OCI-LY3 (cell line): ENCODE measurements at regions not wholly inside any gene's neighbourhood (a gene's known extent, or its start where the extent isn't known, plus 50 kb on each side); places are given as distances from the start of the nearest gene placed in this dataset.

Source experiments
- H2AFZ ChIP-seq: fragments of 200-600, 300-600 bp; shearing (Covaris generic); 2 replicates; pipeline ENCODE4 v1.6.0; 2014; ENCODE audit warnings: antibody characterized with exemption, low read depth, low read length
- H3K27ac ChIP-seq: fragments of 200-600, 300-600 bp; sonication (generic); 2 replicates; pipeline ENCODE4 v1.5.1; 2014; ENCODE audit warnings: mild to moderate bottlenecking, low read length, moderate library complexity, mixed read lengths
- H3K27me3 ChIP-seq: fragments of 200-600, 300-600 bp; sonication (generic); 2 replicates; pipeline ENCODE4 v1.6.1; 2014; ENCODE audit warnings: low read depth, low read length, mixed read lengths
- H3K36me3 ChIP-seq: fragments of 200-600, 300-600 bp; sonication (generic); replicated peaks from 2 replicates; pipeline ENCODE3; 2014; ENCODE audit warnings: low read depth, low read length, mixed read lengths
- H3K4me1 ChIP-seq: fragments of 300-600, 200-600 bp; sonication (generic); 2 replicates; pipeline ENCODE4 v1.6.1; 2014; ENCODE audit warnings: low read length, mixed read lengths
- H3K4me2 ChIP-seq: fragments of 200-600, 300-600 bp; sonication (generic); 2 replicates; pipeline ENCODE4 v1.6.1; 2014; ENCODE audit warnings: low read length, mixed read lengths
- H3K4me3 ChIP-seq: fragments of 300-600, 200-600 bp; sonication (generic); 2 replicates; pipeline ENCODE4 v1.5.1; 2014; ENCODE audit warnings: antibody characterized with exemption, mild to moderate bottlenecking, low read length, moderate library complexity
- H3K79me2 ChIP-seq: fragments of 300-600, 200-600 bp; shearing (Covaris generic); 2 replicates; pipeline ENCODE4 v1.6.1; 2014; ENCODE audit warnings: mild to moderate bottlenecking, low read length, mixed read lengths
- H3K9ac ChIP-seq: fragments of 300-600, 200-600 bp; shearing (Covaris generic); 2 replicates; pipeline ENCODE4 v1.6.0; 2014; ENCODE audit warnings: mild to moderate bottlenecking, low read length, moderate library complexity
- H3K9me3 ChIP-seq: fragments of 200-600, 300-600 bp; shearing (Covaris generic); 2 replicates; pipeline ENCODE4 v1.6.1; 2014; ENCODE audit warnings: low read length, mixed read lengths; ENCODE audit not compliant: insufficient read depth
- H4K20me1 ChIP-seq: fragments of 200-600, 300-600 bp; sonication (generic); 2 replicates; pipeline ENCODE4 v1.6.1; 2016; ENCODE audit warnings: low read length, mixed read lengths; ENCODE audit not compliant: insufficient read depth
- EZH2phosphoT487 ChIP-seq: fragments of 200-600 bp; shearing (Covaris generic); IDR thresholded peaks from 2 replicates; pipeline ENCODE4 v1.6.1; 2018; ENCODE audit warnings: antibody characterized with exemption, mixed run types, low read depth
- TF ChIP-seq, protein P1 (sequence below): fragments of 200-600, 300-600 bp; sonication (generic); IDR thresholded peaks from 2 replicates; pipeline ENCODE4 v1.5.1; 2014; ENCODE audit warnings: antibody characterized with exemption, low read length, low read depth

DNA sequence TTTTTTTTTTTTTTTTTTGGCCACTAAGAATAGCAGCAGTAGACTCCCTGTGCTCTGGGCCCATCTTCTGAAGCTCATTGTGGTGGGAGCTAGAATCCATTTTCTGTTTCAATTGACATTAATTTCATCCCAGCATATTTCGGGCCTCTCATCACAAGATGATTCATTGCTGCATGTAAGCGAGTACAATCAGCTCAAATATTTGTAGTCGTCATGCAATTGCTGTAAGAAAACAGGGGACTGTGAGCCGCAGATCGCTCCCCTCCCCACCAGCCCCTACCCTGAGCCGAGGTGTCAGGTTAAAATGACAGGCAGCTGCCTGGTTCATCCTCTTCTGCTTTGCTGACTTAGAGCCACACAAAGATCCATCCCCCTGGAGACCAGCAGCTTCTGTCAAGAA is 358.8 kb upstream of the CDH5 start:
- Histone ChIP-seq H3K27ac (no peak overlapping the region), H3K27me3 (no peaks in the 10 kb centered on the region), H2AFZ (no peak overlapping the region), H3K4me2 (no peak overlapping the region), H3K79me2 (no peaks in the 10 kb centered on the region), H3K9ac (no peak overlapping the region), H3K36me3 (no peaks in the 10 kb centered on the region), H3K4me3 (no peak overlapping the region), H3K9me3 (no peaks in the 10 kb centered on the region), H4K20me1 (no peaks in the 10 kb centered on the region), H3K4me1 (no peaks in the 10 kb centered on the region)
- TF ChIP-seq, protein P1, sequence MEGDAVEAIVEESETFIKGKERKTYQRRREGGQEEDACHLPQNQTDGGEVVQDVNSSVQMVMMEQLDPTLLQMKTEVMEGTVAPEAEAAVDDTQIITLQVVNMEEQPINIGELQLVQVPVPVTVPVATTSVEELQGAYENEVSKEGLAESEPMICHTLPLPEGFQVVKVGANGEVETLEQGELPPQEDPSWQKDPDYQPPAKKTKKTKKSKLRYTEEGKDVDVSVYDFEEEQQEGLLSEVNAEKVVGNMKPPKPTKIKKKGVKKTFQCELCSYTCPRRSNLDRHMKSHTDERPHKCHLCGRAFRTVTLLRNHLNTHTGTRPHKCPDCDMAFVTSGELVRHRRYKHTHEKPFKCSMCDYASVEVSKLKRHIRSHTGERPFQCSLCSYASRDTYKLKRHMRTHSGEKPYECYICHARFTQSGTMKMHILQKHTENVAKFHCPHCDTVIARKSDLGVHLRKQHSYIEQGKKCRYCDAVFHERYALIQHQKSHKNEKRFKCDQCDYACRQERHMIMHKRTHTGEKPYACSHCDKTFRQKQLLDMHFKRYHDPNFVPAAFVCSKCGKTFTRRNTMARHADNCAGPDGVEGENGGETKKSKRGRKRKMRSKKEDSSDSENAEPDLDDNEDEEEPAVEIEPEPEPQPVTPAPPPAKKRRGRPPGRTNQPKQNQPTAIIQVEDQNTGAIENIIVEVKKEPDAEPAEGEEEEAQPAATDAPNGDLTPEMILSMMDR = no peak
- no peak for TF ChIP-seq EZH2phosphoT487

DNA sequence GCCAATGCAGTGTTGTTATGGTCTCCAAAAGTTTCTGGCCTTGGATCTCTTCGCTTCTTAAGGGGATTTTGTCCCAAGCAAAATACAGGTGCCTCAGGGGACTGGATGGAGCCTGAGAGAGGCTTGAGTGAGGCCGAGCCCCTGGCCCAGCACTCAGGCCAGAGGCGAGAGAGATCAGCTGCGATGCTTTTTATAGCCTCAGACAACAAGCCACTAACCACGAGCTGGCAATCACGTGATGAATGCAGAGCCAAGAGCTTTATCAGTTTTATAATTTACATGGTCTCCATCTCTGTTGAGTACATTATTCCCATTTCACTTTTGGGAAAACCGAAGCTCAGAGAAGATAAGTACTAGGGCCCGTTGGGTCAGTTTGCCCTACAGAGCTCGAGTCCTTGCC is 360.0 kb upstream of the CDH5 start:
- no peak overlapping the region for H3K4me2 ChIP-seq
- no peak overlapping the region for H3K9ac ChIP-seq
- H3K4me1 ChIP-seq = no peaks in the 10 kb centered on the region
- no peak for TF ChIP-seq EZH2phosphoT487
- TF ChIP-seq, protein P1 = no peak
- H3K4me3 ChIP-seq = no peak overlapping the region
- H2AFZ ChIP-seq = no peak overlapping the region
- H3K79me2 ChIP-seq = no peaks in the 10 kb centered on the region
- no peak overlapping the region for H3K27ac ChIP-seq
- H3K36me3 ChIP-seq = no peaks in the 10 kb centered on the region
- no peaks in the 10 kb centered on the region for H4K20me1 ChIP-seq
- no peaks in the 10 kb centered on the region for H3K27me3 ChIP-seq
- no peaks in the 10 kb centered on the region for H3K9me3 ChIP-seq

DNA sequence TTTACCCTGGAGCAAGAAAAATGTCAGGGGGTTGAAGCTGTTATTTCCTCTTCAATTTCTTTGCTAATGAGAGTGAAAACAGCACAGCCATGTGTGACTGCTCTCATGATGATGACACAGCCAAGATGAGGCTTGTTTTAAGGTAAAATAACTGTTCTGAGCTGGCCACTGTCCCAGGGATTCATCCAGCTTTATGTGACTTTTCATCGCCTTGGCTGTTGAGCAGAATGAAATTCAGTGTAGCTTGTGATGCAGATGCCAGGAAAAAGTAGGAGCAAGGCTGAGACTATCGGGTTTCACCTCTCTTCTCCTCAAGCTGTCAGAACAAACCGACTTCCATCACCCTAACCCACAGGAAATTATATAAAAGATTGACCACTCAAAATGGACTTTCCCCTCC is 361.8 kb upstream of the CDH5 start:
- H3K9me3 ChIP-seq = no peaks in the 10 kb centered on the region
- H3K79me2 ChIP-seq = no peaks in the 10 kb centered on the region
- no peaks in the 10 kb centered on the region for H3K4me1 ChIP-seq
- no peaks in the 10 kb centered on the region for H4K20me1 ChIP-seq
- TF ChIP-seq, protein P1 = no peak
- no peak for TF ChIP-seq EZH2phosphoT487
- H3K9ac ChIP-seq = no peak overlapping the region
- H3K36me3 ChIP-seq = no peaks in the 10 kb centered on the region
- no peak overlapping the region for H2AFZ ChIP-seq
- H3K4me3 ChIP-seq = no peak overlapping the region
- H3K27me3 ChIP-seq = 0 out of 2 replicates have a peak, but pooled peaks cover 4% of the 10 kb centered on the region
- H3K4me2 ChIP-seq = no peak overlapping the region
- H3K27ac ChIP-seq = no peak overlapping the region

DNA sequence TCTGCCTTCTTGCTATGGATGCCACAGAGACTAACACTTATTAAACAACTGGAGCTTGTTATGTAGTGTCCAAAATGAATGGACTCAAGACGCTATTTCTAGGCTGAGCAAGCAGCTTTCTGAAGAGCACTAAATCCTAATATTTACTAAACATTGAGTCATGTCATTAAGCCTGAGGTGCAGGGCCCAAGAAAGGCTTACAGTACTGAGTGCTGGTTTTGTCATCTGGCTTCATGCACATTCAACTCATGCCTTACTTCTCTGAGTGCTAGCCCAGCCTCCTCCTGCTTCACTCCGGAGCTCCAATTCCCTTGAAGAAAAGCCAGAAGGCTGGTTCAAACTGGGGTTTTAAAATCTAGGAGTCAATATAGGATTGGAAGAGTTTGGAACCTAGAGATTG is 363.3 kb upstream of the CDH5 start:
- Histone ChIP-seq H3K27me3 (0 out of 2 replicates have a peak, but pooled peaks cover 4% of the 10 kb centered on the region), H2AFZ (no peak overlapping the region), H3K27ac (no peak overlapping the region), H3K9me3 (no peaks in the 10 kb centered on the region), H3K4me2 (no peak overlapping the region), H3K9ac (no peak overlapping the region), H3K4me3 (no peak overlapping the region), H3K36me3 (no peaks in the 10 kb centered on the region), H3K4me1 (no peaks in the 10 kb centered on the region), H3K79me2 (no peaks in the 10 kb centered on the region), H4K20me1 (no peaks in the 10 kb centered on the region)
- no peak for TF ChIP-seq EZH2phosphoT487
- TF ChIP-seq, protein P1 = no peak
